Body of pancreas (tissue), 4 donors: ENCODE measurements at regions not wholly inside any gene's neighbourhood (a gene's known extent, or its start where the extent isn't known, plus 50 kb on each side); places are given as distances from the start of the nearest gene placed in this dataset.

ENCODE experiments used
- ATAC-seq: fragments of 150-250 bp; one replicate; pipeline ENCODE4 v1.9.1; 2016
- DNase-seq, 4 donors: peaks; one replicate each; pipeline ENCODE4 v3.0.0-alpha.2; 2019
- H3K27ac ChIP-seq, 4 donors: fragments of 200-600 bp; sonication (generic); 1 replicate in 3 of 4; 2 replicates in 1 of 4; pipeline versions ENCODE4 v1.5.1 to v1.6.1; 2016 to 2019; ENCODE audit warnings: mild to moderate bottlenecking in 1 of 4, mixed read lengths in 1 of 4, moderate library complexity in 1 of 4
- H3K27me3 ChIP-seq, 2 donors: fragments of 200-600 bp; sonication (generic); one replicate each; pipeline ENCODE4 v1.6.0; 2016; ENCODE audit warnings: mild to moderate bottlenecking in 1 of 2
- H3K36me3 ChIP-seq, 2 donors: fragments of 200-600 bp; sonication (generic); replicated peaks in 1 of 2; 2 replicates each; pipeline ENCODE4 v1.5.1; 2016; ENCODE audit warnings: low read depth in 2 of 2; ENCODE audit not compliant: insufficient read depth in 1 of 2
- H3K4me1 ChIP-seq: fragments of 200-600 bp; sonication (generic); one replicate; pipeline ENCODE4 v1.6.0; 2016
- H3K4me3 ChIP-seq, 2 donors: fragments of 200-600 bp; sonication (generic); 1 replicate in 1 of 2; 2 replicates in 1 of 2; pipeline ENCODE4 v1.5.1; 2016 to 2019
- H3K9me3 ChIP-seq, 3 donors: fragments of 200-600 bp; sonication (generic); 1 replicate in 2 of 3; 2 replicates in 1 of 3; pipeline ENCODE4 v1.5.1; 2016
- CTCF ChIP-seq, 7 experiments: fragments of 450-650 bp in 4 of 7; fragments of 200-600 bp in 3 of 7; sonication (generic) in 3 of 7; IDR thresholded peaks; one replicate each; pipeline ENCODE4 v1.5.1; 2016 to 2019; ENCODE audit warnings: antibody characterized with exemption in 7 of 7
- POLR2A ChIP-seq, 3 donors: fragments of 450-650 bp; IDR thresholded peaks; one replicate each; pipeline ENCODE4 v1.6.1; 2016; ENCODE audit warnings: antibody characterized with exemption in 3 of 3, mild to moderate bottlenecking in 2 of 3
- WGBS, 2 donors: methylation state at CpG; one replicate each; pipeline ENCODE4 v1.1.5; 2017; 5-methylcytosine and 5-hydroxymethylcytosine counted together
- intact Hi-C: fragments of 100-400 bp; cut with DNase I; formaldehyde crosslinking; loops from one replicate; pipeline ENCODE4 v1.15.1; 2023

- TF ChIP-seq CTCF (IDR thresholded peaks at IDR 0.05) (no peak), POLR2A (IDR thresholded peaks at IDR 0.05) (no peak)
- H3K27me3 ChIP-seq = no peaks in the 10 kb centered on the region
- DNase-seq (no peak), ATAC-seq (no peak)
- H3K4me3 ChIP-seq = no peak overlapping the region
- intact Hi-C loops = no loop called here
- H3K4me1 ChIP-seq = no peaks in the 10 kb centered on the region
- no peaks in the 10 kb centered on the region for H3K36me3 ChIP-seq
- H3K27ac ChIP-seq = no peak overlapping the region
- no peaks in the 10 kb centered on the region for H3K9me3 ChIP-seq
- WGBS, 2 donors = 57 to 72% methylated on average over 6 of the region's 6 CpGs
Observed at GRCh38 chr6:132902901-132903300, 88.5 kb downstream of the RPS12 start.

- Histone ChIP-seq H3K4me1 (no peaks in the 10 kb centered on the region), H3K27me3 (no peaks in the 10 kb centered on the region), H3K9me3 (no peaks in the 10 kb centered on the region), H3K36me3 (no peaks in the 10 kb centered on the region), H3K27ac (no peak overlapping the region), H3K4me3 (no peak overlapping the region)
- no peak for DNase-seq
- no peak for ATAC-seq
- 57 to 63% methylated on average over 1 of the region's 1 CpG for WGBS, 2 donors
- intact Hi-C loops = no loop called here
- TF ChIP-seq POLR2A (IDR thresholded peaks at IDR 0.05) = no peak
- no peak for TF ChIP-seq CTCF (IDR thresholded peaks at IDR 0.05)
Observed at GRCh38 chr6:132907231-132907630, 92.9 kb downstream of the RPS12 start.

GRCh38 chr6:132907914-132908313 lies 93.5 kb downstream of the RPS12 start:
- no peak overlapping the region for H3K27ac ChIP-seq
- no peaks in the 10 kb centered on the region for H3K9me3 ChIP-seq
- ATAC-seq (no peak), DNase-seq (no peak)
- WGBS, 2 donors = 66 to 82% methylated on average over 7 of the region's 7 CpGs
- H3K4me1 ChIP-seq = no peaks in the 10 kb centered on the region
- no peaks in the 10 kb centered on the region for H3K36me3 ChIP-seq
- no peak overlapping the region for H3K4me3 ChIP-seq
- H3K27me3 ChIP-seq = no peaks in the 10 kb centered on the region
- TF ChIP-seq POLR2A (IDR thresholded peaks at IDR 0.05) = no peak
- TF ChIP-seq CTCF (IDR thresholded peaks at IDR 0.05) = no peak
- intact Hi-C loops = no loop called here

- ATAC-seq (no peak), DNase-seq (no peak)
- TF ChIP-seq POLR2A (IDR thresholded peaks at IDR 0.05) (no peak), CTCF (IDR thresholded peaks at IDR 0.05) (no peak)
- Histone ChIP-seq H3K27me3 (no peaks in the 10 kb centered on the region), H3K4me3 (no peak overlapping the region), H3K4me1 (no peaks in the 10 kb centered on the region), H3K27ac (no peak overlapping the region), H3K9me3 (no peaks in the 10 kb centered on the region), H3K36me3 (no peaks in the 10 kb centered on the region)
- 48% methylated on average over 1 of the region's 1 CpG for WGBS, 2 donors
- intact Hi-C loops = no loop called here
Observed at GRCh38 chr6:132909742-132910141, 95.4 kb downstream of the RPS12 start.

GRCh38 chr6:132910759-132911158 lies 96.4 kb downstream of the RPS12 start:
- WGBS, 2 donors = 28 to 34% methylated on average over 2 of the region's 2 CpGs
- no peak overlapping the region for H3K4me3 ChIP-seq
- TF ChIP-seq CTCF (IDR thresholded peaks at IDR 0.05) (no peak), POLR2A (IDR thresholded peaks at IDR 0.05) (no peak)

More at GRCh38 chr6:132910759-132911158, 96.4 kb downstream of the RPS12 start:
- ATAC-seq = no peak
- H3K4me1 ChIP-seq = no peaks in the 10 kb centered on the region
- intact Hi-C loops = no loop called here
- no peaks in the 10 kb centered on the region for H3K36me3 ChIP-seq
- H3K27me3 ChIP-seq = no peaks in the 10 kb centered on the region
- DNase-seq = no peak
- H3K9me3 ChIP-seq = no peaks in the 10 kb centered on the region
- H3K27ac ChIP-seq = no peak overlapping the region
